WI38 (cell line): ENCODE measurements at regions not wholly inside any gene's neighbourhood (a gene's known extent, or its start where the extent isn't known, plus 50 kb on each side); places are given as distances from the start of the nearest gene placed in this dataset.

Source experiments
- H3K4me3 ChIP-seq: 2 replicates; pipeline ENCODE4 v1.5.1; 2011; ENCODE audit warnings: low read depth, mild to moderate bottlenecking, control low read depth, low read length
- TF ChIP-seq, protein P1 (sequence below): IDR thresholded peaks from 2 replicates; pipeline ENCODE4 v1.5.1; 2012; ENCODE audit warnings: low read depth, mild to moderate bottlenecking, control low read depth, low read length

DNA sequence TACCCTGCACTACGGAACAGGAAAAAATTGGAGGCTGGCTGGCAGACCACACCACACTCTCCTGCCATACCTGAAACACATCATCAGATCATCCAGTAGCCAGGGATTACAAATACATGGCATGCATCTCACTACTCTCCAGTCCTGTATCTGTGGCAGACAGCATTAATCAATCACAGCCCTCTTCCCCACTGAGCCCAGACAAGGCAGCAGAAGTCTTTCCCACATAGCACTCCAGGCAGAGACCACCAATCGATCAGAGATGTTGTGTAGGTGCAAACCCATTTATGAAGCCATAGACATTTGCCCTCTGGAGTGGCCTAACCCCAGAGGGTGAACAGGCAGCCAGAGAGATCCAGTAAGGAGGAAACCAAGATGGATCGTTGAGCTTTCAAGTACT, 410.9 kb upstream of the PROK2 start:
- TF ChIP-seq, protein P1, sequence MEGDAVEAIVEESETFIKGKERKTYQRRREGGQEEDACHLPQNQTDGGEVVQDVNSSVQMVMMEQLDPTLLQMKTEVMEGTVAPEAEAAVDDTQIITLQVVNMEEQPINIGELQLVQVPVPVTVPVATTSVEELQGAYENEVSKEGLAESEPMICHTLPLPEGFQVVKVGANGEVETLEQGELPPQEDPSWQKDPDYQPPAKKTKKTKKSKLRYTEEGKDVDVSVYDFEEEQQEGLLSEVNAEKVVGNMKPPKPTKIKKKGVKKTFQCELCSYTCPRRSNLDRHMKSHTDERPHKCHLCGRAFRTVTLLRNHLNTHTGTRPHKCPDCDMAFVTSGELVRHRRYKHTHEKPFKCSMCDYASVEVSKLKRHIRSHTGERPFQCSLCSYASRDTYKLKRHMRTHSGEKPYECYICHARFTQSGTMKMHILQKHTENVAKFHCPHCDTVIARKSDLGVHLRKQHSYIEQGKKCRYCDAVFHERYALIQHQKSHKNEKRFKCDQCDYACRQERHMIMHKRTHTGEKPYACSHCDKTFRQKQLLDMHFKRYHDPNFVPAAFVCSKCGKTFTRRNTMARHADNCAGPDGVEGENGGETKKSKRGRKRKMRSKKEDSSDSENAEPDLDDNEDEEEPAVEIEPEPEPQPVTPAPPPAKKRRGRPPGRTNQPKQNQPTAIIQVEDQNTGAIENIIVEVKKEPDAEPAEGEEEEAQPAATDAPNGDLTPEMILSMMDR, result no peak
- no peak overlapping the region for H3K4me3 ChIP-seq

DNA sequence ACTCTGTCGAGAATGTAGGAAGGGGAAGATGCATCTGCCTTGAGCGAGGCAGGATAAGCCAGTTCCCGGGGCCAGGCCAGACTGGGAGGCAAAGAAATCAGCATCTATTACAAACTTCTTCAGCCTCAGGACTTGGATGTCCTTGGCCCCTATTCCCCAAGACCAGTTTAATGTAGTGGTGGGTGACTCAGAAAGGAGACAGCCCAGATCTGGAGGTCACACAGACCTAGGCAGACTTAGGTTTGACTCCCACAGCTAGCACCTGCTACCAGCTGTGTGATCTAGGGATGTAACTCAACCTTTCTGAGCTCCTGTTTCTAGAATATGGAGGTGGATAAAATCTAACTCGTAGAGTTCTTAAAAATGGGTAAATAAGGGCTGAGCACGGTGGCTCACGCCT, 409.5 kb upstream of the PROK2 start:
- no peak overlapping the region for H3K4me3 ChIP-seq
- TF ChIP-seq, protein P1, result no peak

DNA sequence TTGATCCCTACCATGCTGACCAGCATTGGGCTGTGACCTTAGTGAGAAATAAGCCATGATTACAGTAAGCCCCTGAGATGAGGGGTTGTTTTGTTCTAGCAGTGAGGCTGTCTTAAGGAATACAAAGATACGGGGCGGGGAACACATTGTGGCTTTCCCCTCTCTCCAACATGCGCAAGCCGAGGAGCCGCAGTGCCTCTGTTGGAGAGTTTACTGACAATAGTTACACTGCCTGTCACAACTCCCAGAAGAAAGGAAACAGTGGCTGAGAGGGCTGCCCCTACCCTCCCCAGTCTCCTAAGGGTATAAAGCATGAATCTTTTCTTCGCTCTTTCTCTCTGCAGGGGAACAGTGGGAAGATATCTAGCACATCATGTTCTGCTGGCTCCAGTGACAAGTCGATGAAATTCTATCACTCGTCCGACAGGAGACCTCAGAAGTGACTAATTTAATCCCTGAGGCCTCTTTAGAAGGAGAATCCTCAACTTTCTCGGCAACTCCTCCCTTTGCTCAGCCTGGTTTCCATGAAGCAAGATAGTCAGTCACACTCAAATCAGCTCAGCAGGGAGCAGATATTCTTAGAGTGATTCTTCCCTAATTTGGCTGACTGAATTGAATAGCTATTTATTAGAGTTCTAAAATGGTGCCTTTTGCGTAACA, 409.0 kb upstream of the PROK2 start:
- TF ChIP-seq, protein P1, result no peak
- no peak overlapping the region for H3K4me3 ChIP-seq

DNA sequence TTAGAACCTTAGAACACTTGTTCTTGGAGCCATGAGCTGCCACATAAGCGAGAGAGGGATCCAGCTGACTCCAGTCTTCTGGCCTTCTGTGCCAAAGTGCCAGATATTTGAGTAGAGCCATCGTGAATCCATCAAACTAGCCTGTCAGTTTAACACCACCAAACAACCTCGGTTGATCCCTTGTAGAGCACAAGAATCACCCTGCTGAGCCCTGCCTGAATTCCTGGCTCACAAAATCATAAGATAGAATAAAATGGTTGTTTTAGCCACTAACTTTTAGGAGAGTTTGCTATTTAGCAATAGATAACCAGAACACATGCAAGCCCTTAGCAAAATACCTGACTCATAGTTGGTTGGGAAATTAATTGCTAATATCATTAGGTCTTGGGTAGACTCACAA, 407.6 kb upstream of the PROK2 start:
- no peak overlapping the region for H3K4me3 ChIP-seq
- TF ChIP-seq, protein P1, result no peak

DNA sequence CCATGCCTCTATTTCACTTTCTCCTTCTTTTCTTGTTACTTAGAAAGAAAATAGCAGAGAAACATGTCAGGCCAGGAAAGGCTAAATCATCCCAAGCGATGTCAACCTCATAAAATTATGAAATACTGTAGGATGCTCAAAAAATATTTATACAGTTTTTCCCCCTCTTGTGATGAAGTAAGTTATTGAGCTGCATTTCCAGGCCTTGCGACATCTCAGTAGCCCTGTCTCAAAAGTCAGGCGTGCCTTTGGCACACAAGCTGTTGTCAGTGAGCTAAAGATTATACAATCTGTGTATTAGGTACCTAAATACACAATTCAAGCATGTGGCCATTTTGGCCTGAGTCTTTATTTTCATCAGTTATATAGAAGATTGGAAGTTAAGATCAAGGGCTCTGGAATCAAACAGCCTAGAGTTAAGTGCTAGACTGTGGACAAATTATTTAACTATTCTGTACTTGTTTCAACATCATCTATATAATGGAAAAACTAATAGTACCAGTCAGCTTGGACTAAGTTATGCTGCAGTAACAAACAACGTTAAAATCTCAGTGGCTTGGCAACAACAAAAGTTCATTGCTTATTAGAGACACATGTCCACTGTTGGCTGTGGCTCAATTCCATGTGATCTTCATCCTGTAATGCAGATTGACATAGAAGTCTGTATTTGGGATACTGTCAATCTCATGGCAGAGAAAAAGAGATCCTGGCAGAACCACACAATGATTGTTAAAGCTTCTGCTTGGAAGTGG, 406.4 kb upstream of the PROK2 start:
- H3K4me3 ChIP-seq, result no peak overlapping the region
- TF ChIP-seq, protein P1, result no peak

DNA sequence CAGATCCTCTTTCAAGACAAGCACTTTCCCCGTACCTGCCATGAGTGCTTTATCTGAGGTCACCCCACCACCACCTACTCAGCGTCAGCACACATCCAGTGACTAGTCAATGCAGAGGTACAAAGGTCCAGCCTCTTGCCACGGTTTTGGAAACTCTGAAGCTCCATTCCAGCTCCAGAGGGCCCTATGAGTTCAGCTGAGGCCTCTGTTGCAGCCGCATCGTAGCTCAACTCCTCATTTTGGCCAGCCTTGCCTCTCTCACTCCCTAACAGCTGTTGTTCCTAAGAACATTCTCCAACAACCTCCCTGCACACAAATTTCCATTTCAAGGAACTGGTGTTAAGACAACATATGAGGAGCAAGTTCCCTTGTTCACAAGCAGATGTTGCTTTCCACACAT, 405.1 kb upstream of the PROK2 start:
- TF ChIP-seq, protein P1, result no peak

DNA sequence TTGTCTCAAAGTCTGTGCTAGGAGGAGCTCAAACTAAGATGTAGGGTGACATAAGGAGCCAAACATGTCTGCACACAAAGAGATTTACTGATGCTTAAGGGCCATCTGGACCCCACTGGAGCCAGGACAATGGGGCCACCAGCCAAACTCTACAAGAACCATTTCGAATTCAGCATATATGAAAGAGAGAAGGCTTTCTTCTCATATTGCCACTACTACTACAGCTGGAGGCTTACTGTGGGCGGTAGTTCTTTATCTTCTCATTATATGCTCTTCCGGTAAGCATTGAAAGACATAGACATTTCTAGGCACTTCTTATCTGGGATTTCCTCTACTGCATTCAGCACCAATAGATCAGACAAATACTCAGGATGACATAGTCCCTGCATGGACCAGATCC, 404.4 kb upstream of the PROK2 start:
- TF ChIP-seq, protein P1, result no peak
- H3K4me3 ChIP-seq, result no peak overlapping the region

More for the DNA sequence above, 405.1 kb upstream of the PROK2 start:
- H3K4me3 ChIP-seq, result no peak overlapping the region
